LNCAP (cell line): ENCODE measurements at regions not wholly inside any gene's neighbourhood (a gene's known extent, or its start where the extent isn't known, plus 50 kb on each side); places are given as distances from the start of the nearest gene placed in this dataset.

Source experiments
- CTCF ChIP-seq: fragments of 450-650 bp; IDR thresholded peaks from 2 replicates; pipeline ENCODE4 v1.5.1; 2017; ENCODE audit warnings: mild to moderate bottlenecking

GRCh38 chr1:39151267-39151666 is 53.2 kb upstream of the MACF1 start:
- no peak for TF ChIP-seq CTCF

- TF ChIP-seq CTCF, result no peak
Measured at GRCh38 chr1:39152923-39153322, 51.6 kb upstream of the MACF1 start.

GRCh38 chr1:39153684-39154083 is 50.8 kb upstream of the MACF1 start:
- no peak for TF ChIP-seq CTCF

- TF ChIP-seq CTCF, result no peak
Measured at GRCh38 chr1:39154553-39155421, 49.7 kb upstream of the MACF1 start.
